HG03159 (cell line): ENCODE measurements at regions not wholly inside any gene's neighbourhood (a gene's known extent, or its start where the extent isn't known, plus 50 kb on each side); places are given as distances from the start of the nearest gene placed in this dataset.

Experiments used
- ATAC-seq: cut with Tn5 transposase; IDR thresholded peaks from one replicate; pipeline ENCODE4 v1.9.1; 2021; ENCODE audit warnings: mild to moderate bottlenecking, moderate library complexity; ENCODE audit not compliant: unreplicated experiment

DNA sequence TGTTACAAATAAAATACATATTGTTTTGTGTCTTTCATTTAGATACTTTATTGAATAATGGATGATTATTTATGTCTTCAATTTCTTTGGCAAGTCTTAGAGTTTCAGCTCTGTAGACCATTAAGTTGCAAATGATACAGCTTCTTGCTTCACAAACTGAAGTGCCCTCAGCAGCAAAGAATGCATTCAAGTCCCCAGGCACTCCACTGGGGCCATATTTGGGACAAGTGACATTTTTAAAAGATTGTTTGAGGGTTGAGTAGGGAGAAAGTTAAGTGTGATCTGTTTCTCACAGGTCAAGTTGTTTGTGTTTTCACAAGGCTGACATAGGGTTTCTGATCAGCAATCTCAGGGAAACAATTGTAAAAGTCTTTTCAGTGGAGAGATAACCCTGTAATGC, 400.7 kb downstream of the PLA2G4A start:
- no peak for ATAC-seq

DNA sequence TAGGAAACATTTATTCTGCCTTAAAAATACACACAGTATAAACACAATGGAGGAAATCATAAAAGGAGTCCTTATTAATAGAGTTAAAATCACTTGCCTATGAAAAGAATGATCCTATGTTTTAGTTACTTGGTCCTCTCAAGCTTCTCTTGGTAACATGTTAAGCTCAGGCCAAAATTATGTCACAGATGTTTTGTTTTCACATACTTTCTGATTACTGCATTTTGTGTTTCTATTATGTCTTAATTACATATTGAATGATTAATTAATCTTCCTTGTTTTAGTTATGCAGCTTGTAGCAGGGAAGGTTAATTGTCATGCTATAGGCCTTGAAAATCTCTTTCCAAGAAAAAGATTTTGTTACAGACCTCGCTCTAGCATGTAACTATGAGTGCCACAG, 406.0 kb downstream of the PLA2G4A start:
- no peak for ATAC-seq

DNA sequence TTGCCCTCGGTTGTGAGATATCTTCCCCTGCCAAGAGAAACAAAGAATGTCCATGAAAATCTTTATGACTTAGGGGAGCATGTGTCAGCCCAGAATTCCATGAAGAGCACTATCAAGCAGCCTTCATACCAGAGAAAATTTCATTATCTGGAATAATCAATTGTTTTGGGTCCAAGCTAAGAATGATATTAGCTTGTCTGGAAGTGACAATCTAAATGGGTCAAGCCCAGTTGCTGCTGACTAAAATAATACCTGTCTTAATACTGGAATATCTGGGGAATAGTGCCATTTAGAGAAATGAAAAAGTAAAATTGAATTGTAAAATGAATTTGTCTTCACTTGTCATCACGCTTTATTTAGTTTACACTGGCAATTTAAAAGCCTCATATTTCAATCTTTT, 407.4 kb downstream of the PLA2G4A start:
- ATAC-seq = no peak

DNA sequence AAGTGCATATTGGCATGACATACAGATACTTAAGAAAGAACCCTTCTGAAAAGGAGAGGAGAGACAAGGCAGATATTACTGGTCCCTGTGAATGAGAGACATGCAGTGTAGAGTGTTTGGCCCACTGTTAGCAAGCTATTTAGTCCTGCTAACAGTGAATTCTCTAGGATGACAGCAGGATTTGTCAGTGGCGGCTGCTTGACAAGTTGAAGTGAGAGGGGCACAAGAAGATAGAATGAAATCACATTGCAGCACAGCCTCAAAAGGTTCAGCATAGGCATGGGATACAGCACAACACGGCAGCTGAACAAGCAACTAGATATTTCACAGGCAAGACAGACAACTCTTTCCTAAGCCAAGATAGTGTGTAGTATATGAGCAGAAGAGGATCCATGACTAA, 407.9 kb downstream of the PLA2G4A start:
- no peak for ATAC-seq

DNA sequence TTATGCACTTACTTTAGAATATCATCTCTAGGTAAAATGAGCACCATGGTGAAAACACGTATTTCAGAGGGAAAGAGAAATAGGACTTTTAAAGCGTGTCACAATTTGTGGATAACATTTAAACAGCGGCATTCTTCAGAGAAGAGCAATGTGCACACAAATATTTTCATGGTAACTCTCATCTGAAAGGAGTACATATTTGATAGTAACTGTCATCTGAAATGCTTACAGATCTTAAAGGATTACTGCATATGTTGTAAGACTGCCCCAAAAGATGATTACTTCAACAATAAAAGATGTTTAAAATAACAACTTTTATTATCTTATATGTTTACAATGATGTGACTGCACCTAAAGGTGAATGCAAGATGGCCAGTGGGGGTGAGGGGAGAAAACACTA, 408.8 kb downstream of the PLA2G4A start:
- ATAC-seq = no peak

DNA sequence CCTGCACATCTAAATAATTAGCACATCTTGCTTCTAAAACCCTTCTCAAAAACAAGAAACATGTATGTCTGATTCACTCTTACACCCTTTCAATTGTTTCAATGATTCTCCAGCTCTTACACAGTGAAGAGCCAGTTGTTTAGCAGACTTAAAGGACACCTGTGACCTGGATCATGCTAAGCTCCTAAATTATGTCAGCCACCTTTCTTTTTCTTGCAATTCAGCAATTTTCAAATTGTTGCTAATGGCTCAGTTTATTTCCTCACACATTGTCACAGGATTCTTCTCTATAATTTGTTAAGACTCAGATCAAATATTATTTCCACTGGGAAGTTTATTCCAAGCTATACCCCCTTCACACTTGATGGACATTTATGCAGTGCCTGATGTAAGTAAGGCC, 413.2 kb downstream of the PLA2G4A start:
- no peak for ATAC-seq

DNA sequence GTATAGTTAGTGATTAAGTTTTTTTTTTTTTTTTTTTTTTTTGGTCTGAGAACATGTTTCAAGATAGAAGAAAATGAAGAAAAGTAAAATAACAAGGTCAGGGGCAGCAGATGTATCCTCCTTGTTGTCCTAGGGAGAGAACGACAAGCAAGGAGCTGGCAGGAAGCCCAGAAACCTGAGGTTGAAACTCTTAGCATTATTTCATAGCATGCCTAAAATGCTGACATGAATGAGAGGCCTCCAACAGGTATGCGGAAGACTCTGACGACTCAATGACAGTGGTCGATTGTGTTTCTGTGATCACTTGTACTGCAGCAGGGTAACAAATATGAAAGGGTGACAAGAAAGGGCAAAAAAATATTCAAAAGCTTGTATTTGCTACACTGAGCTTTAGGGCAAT, 415.9 kb downstream of the PLA2G4A start:
- ATAC-seq = no peak

DNA sequence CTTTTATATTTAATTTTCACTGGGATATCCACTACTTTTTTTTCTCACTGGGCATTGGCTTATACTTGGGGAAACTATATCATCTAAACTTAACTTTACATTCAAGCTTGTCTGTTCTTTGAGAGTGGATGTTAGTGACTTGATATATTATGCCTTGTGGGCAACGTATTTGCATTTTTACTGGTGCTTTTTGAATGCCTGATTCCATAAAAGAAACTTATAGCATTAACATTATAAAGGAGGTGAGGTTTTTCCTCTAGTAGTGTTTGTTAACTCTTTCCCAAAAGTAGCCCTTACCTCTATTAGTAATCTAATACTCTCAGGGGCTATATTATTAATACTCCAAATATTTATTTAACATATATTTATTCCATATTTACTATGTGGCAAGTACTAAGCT, 416.5 kb downstream of the PLA2G4A start:
- ATAC-seq = no peak

DNA sequence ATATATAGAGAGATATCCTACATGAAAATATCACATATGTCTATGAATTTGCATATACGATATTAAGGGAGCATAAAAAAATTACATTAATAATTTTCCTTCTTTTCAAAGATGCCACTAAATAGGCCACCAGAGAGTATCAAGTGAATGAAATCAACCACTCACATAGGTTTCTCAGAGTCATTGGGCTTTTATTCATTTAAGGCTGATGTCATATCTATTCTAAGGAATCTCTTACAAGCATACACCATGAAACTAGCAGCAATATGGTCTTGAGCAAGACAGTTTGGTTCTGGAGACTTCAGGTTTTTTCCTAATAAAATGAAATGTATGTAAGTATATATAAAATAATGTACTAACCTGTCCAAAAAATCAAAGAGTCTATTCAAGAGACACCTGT, 420.4 kb downstream of the PLA2G4A start:
- ATAC-seq = no peak

DNA sequence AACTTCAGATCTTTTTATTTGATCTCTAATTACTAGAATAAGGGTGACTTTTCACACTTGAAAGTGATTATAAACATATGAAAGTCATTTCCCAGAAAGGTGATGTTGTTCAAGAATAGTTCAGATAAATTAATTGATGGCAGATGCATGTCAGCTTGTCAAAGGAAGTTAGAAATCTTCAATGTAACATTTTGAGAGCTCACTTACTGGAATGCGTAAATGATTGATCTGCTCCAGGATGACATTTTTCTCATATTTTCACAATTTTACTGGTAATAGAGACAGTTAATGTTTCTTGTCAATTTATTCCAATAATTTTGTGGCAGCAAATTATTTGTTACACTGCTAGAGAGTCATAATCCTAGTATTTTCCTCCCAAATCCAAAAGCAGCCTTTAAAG, 424.2 kb downstream of the PLA2G4A start:
- no peak for ATAC-seq

DNA sequence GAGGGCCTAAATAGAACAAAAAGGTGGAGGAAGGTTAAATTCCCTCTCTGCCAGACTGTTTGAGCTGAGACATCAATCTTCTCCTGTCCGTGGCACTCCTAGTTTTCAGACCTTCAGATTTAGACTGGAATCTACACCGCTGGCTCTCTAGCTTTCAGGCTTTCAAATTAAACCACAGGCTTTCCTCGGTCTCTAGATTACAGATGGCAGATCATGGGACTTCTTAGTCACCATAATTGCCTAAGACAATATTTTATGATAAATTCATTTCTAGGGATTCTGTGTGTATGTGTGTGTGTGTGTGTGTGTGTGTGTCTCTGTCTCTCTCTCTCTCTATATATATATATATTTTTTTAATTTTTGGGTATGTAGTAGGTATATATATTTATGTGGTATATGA, 428.7 kb downstream of the PLA2G4A start:
- no peak for ATAC-seq

DNA sequence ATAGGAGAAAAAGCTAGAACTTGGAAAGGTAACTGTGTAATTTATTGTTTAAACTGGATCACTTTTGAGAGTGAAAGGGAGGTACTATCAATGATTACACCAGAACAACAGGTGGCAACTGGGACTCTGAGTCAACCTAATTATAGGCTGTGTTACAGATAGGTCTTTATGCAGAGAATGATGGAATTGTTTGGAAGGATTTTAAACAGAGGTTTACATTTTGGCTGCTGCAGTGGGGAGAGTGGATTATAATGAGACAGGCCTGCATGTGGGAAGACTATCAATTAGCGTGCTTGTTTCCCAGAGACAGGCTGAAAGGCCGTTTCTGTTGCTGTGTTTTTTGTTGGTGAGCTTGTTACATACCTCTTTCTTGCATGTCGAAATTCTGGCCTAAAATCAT, 432.9 kb downstream of the PLA2G4A start:
- ATAC-seq = no peak

DNA sequence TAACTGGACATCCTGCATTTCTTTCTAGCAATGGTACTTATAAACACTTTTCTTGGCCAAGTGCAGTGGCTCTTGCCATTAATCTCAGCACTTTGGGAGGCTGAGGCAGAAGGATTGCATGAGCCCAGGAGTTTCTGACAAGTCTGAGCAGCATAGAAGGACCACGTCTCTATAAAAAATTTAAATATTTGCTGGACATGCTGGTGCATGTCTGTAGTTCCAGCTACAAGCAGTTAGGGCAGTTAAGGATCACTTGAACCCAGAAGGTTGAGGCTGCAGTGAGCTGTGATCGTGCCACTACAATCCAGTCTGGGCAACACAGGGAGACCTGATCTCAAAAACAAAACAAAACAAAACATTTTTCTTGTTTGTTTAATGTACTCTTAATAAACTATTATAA, 434.0 kb downstream of the PLA2G4A start:
- no peak for ATAC-seq

DNA sequence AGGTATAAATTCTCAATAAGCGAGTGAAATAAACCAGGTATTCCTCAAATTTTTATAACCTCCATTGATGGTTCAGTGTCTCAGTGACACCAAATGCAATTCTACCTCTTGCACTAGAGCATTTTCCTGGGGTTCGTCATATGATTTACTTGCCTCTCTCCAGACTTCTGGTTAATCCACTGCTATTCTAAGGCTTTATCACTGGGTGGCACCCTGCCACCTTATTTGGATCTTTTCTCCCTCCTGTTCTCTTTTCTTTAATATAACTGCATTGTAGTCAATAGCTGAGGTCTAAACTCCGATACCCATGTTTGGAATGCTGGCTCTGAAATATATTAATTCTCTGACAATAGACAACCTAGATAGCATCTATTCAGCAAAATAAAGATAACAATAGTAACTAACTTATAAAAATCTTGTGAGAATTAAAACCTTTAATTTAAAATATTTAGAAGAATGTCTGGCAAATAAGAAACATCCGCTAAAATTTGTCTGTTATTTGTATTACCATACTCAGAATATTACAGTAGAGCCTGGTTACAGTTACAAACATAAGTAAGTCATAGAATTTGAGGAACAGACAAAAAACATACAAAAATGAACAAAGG, 436.4 kb downstream of the PLA2G4A start:
- ATAC-seq = no peak

DNA sequence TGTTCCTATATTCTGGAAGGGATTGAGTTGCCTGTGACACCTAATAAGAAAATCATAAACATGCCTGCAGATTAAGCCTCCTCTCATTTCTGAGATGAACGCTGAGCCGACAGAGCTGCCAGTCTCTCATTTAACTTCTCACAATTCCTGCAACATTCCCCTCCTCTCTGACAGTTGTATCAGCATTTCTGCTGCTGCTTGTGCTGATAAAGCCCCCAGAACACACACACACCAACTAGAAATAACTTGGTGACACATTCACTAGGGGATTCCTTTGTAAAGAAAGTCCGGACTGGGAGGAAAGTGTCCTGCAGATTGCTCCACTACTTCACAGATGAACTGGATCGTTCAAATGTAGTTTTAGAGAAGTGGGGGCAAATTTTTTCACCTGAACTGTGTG, 437.3 kb downstream of the PLA2G4A start:
- no peak for ATAC-seq

DNA sequence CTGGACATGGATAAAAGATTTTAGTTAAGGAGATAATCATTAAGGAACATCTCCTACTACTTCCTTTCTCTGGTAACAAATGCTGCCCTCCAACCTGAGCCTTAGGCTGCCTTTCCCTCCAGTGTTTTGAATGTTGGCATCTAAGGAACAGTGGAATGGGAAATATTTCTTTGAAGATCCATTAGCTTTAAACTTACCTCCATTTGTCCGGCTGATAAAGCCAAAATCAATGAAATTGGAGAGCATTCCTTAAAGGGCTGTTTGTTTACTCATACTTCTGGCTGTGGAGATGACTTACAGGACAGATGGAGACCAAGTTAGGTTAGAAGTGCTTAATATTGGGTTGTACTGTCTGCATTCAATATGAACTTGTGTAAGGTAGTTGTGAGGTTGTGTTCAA, 439.1 kb downstream of the PLA2G4A start:
- ATAC-seq = no peak

DNA sequence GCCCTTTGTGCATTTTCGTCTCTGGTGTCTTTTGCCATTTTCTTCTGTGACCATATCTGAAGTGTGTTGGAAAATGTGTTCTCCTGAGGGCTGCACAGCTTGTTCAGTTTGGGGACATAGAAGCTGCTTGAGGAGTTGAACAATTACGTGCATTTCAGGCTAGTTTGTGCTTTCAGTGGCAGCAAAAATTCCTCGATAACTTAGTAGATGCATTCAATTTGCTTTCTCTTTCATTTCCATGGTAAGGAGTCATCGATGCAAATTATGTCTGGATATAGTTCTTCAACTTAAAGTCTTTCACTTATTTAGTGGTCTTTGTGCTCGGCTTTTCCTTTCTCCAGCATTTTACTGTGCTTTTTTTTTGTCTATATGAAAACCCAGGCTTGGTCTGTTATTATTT, 441.5 kb downstream of the PLA2G4A start:
- ATAC-seq = no peak

DNA sequence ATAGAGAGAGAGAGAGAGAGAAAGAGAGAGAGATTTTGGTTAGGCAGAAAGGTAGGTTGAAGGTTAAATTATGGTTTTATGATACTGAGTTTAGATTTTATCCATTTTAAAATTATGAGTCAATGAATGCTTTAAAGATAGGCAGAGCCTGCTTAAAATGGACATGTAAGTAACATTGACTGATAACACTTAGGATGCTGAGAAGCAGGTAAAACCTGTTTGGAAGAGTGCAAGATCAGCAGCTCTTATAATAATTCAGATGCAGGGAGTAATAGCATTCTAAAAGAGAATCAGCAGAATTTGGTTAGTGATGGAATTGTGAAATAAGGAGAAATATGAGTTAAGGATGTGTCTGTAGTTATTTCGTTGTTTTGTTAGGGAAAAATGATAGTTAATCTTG, 446.6 kb downstream of the PLA2G4A start:
- ATAC-seq = no peak

DNA sequence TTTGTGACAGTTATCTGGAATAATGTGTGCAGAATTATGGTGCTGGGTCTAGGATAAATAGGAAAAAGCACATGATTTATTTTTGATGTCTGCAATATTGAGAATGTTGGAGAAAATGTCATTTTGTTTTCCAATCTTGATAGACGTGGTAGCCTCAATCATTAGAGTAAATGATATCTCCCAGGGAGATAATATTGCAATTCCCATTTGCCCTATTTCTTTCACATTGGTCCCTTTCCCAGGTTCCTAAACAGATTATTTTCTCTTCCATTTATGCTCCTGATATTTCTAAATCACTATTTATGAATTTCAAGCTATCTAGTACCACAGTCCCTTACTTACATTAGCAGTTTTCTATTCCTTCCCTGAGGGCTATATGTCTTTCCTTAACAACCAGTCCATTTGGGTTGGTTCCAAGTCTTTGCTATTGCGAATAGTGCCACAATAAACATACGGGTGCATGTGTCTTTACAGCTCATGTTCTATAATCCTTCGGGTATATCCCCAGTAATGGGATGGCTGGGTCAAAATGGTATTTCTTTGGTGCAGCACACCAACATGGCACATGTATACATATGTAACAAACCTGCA, 447.3 kb downstream of the PLA2G4A start:
- no peak for ATAC-seq

DNA sequence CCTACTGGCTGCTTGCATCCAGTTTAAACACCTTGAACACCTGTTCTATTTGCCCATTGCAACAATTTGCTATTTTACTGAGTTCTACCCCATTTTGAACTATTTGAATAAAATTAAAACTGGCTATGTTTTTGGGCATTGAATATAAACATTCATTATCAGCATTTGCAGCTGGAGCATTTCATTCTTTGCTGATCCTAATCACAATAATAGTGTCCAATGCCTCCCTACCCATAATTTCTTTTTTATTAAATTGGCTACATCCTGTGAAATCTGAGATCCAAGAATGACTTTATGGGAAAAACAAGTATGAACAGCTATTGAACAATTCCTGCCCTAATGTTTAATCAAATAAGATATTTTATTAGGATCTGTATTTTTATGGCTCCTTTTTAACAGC, 447.9 kb downstream of the PLA2G4A start:
- no peak for ATAC-seq

DNA sequence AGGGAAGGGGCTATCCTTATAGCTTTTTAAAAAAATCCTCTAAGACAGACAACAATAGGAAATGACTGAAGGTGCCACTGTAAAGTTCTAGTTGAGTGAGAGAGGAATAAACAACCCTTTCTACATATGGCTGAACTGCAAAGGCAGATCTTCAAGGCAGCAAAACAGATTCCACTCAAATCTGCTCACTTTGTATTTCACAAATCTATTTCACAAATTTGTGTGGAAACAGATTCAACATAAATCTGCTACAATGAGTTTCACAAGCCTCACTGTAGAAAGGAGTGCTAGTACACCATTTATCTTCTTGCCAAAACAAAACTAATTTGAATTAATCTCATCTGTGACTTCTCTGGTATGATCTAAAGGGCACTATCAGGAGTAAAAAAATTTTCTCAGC, 451.3 kb downstream of the PLA2G4A start:
- no peak for ATAC-seq

DNA sequence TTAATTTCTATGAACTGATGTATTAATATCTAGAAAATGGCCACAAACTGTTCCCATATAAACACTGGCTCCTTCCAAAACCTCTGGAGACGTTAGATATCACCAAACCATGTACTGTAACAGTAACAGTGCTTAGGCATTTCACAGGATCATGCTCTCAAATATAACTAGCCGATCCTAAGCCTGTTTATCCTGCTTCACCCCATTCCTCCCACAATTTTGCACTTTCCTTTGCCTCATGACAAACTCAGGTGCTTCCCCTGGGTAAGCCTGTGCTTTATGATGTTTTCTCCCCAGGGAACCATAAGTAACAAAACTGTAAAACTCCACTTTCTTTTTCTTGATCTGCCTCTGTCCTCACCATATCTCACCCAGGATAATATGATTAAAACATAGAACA, 452.3 kb downstream of the PLA2G4A start:
- no peak for ATAC-seq

DNA sequence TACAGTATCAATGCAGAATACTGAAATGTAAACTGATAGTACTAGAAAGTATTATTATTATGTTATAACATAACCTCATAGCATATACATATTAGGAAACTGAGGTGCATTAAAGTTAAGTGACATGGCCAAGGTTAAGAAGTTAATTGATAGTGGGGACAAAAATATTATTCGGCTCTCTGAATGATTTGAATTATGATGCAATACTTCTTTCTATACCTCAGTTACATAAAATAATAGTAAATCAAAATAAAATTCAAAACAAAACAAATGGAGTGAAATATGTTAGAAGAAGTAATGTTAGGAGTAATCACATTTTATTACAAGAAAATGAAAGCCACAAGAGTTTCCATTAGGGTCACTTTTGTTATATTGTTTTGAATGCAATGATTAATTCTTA, 455.2 kb downstream of the PLA2G4A start:
- ATAC-seq = no peak
